Peyer's patch (tissue), 4 donors: ENCODE measurements at regions not wholly inside any gene's neighbourhood (a gene's known extent, or its start where the extent isn't known, plus 50 kb on each side); places are given as distances from the start of the nearest gene placed in this dataset.

Experiments used
- POLR2A ChIP-seq, 2 donors: fragments of 450-650 bp; IDR thresholded peaks; one replicate each; pipeline ENCODE4 v1.5.1; 2017; ENCODE audit warnings: antibody characterized with exemption in 2 of 2, mild to moderate bottlenecking in 2 of 2, moderate library complexity in 2 of 2
- TF ChIP-seq, protein P1 (sequence below), 6 experiments: fragments of 450-650 bp in 4 of 6; fragments of 200-600 bp in 2 of 6; sonication (generic) in 1 of 6; IDR thresholded peaks; one replicate each; pipeline ENCODE4 v1.5.1; 2017 to 2019; ENCODE audit warnings: antibody characterized with exemption in 6 of 6, mild to moderate bottlenecking in 3 of 6, moderate library complexity in 1 of 6

DNA sequence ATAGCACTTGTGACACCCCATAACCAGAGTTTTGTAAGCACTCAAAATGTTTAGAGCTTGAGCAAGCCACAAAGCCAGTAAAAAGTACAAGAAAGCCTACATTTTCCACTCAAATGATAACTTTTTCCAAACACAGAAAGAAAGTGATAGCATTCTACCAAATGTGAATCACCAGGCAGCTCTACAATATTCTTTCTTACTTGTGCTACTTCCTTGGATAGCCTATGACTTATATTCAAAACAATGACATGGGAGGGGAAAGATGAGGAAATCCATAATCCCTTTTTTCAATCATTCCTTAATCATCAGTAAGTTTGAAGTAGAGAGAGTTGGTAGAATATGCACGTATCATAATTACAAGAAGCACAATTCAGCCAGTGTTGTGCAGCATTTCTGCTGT lies 650.8 kb upstream of the PCDH9 start:
- TF ChIP-seq, protein P1, sequence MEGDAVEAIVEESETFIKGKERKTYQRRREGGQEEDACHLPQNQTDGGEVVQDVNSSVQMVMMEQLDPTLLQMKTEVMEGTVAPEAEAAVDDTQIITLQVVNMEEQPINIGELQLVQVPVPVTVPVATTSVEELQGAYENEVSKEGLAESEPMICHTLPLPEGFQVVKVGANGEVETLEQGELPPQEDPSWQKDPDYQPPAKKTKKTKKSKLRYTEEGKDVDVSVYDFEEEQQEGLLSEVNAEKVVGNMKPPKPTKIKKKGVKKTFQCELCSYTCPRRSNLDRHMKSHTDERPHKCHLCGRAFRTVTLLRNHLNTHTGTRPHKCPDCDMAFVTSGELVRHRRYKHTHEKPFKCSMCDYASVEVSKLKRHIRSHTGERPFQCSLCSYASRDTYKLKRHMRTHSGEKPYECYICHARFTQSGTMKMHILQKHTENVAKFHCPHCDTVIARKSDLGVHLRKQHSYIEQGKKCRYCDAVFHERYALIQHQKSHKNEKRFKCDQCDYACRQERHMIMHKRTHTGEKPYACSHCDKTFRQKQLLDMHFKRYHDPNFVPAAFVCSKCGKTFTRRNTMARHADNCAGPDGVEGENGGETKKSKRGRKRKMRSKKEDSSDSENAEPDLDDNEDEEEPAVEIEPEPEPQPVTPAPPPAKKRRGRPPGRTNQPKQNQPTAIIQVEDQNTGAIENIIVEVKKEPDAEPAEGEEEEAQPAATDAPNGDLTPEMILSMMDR (IDR thresholded peaks at IDR 0.05) = no peak
- no peak for TF ChIP-seq POLR2A (IDR thresholded peaks at IDR 0.05)
